HCT116 (cell line): ENCODE measurements at regions not wholly inside any gene's neighbourhood (a gene's known extent, or its start where the extent isn't known, plus 50 kb on each side); places are given as distances from the start of the nearest gene placed in this dataset.

Experiments used
- ATAC-seq: fragments of 200-7000 bp; cut with Tn5 transposase; 2 replicates; pipeline ENCODE4 v1.9.1; 2020; ENCODE audit warnings: mild to moderate bottlenecking, moderate library complexity
- BruUV-seq: library from RNA; stranded (reverse); fragments of 400-500 nt; replicated peaks from 2 replicates; lab custom pipeline; 2021; lab: Mats Ljungman, UMichigan
- CTCF ChIA-PET: fragments of 300-600 bp; sonication (Branson Sonifier 250); formaldehyde crosslinking; loops from one replicate; lab custom pipeline; 2021; ENCODE audit warnings: antibody characterized with exemption; lab: Charles Lee
- POLR2A ChIA-PET: fragments of 300-600, 350-600 bp; sonication (Branson Sonifier 250); formaldehyde crosslinking; loops from one replicate; lab custom pipeline; 2021; ENCODE audit warnings: antibody characterized with exemption; lab: Charles Lee
- RAD21 ChIA-PET, 2 experiments: fragments of 300-600 bp; sonication (Branson Sonifier 250); formaldehyde crosslinking; loops; one replicate each; lab custom pipeline; 2023; ENCODE audit warnings: low total read pairs in 2 of 2; ENCODE audit not compliant: uncharacterized antibody in 2 of 2, unreplicated experiment in 2 of 2, low non-redundant PET in 1 of 2; lab: Charles Lee
- DNase-seq: peaks from one replicate; pipeline ENCODE4 v3.0.0-alpha.2; 2010; ENCODE audit warnings: low read depth, low spot score
- H2AFZ ChIP-seq: fragments of 200-600 bp; shearing (Covaris generic), sonication (generic); 2 replicates; pipeline ENCODE4 v1.6.1; 2017; ENCODE audit warnings: low read depth, mixed run types, mixed read lengths, antibody characterized with exemption, low read length; ENCODE audit not compliant: poor library complexity, severe bottlenecking
- H3K27ac ChIP-seq: 2 replicates; pipeline ENCODE4 v1.5.1; 2012; ENCODE audit warnings: low read depth, low read length
- H3K27me3 ChIP-seq: fragments of 200-600 bp; sonication (generic); 2 replicates; pipeline ENCODE4 v1.6.1; 2016; ENCODE audit warnings: mixed run types, low read length, mixed read lengths; ENCODE audit not compliant: insufficient read depth
- H3K36me3 ChIP-seq, 2 experiments: fragments of 200-500 bp in 1 of 2; fragments of 200-600 bp in 1 of 2; sonication (Bioruptor generic) in 1 of 2; sonication (generic) in 1 of 2; 2 replicates each; pipeline versions ENCODE4 v1.5.1 to v1.6.1; 2014 to 2016; ENCODE audit warnings: low read length in 2 of 2, inconsistent platforms in 1 of 2, mixed read lengths in 1 of 2, mixed run types in 1 of 2; ENCODE audit not compliant: insufficient read depth in 2 of 2, control insufficient read depth in 1 of 2
- H3K4me1 ChIP-seq, 2 experiments: fragments of 200-600 bp in 1 of 2; sonication (generic) in 1 of 2; 2 replicates each; pipeline versions ENCODE4 v1.5.1 to v1.6.1; 2012 to 2017; ENCODE audit warnings: low read length in 2 of 2, inconsistent platforms in 1 of 2, mild to moderate bottlenecking in 1 of 2, mixed read lengths in 1 of 2, mixed run types in 1 of 2, moderate library complexity in 1 of 2; ENCODE audit not compliant: insufficient read depth in 2 of 2, control insufficient read depth in 1 of 2
- H3K4me2 ChIP-seq: fragments of 200-600 bp; sonication (generic); 2 replicates; pipeline ENCODE4 v1.6.1; 2017; ENCODE audit warnings: mixed run types, low read length, mixed read lengths
- H3K4me3 ChIP-seq, 2 experiments: fragments of 200-600 bp in 1 of 2; sonication (generic) in 1 of 2; replicated peaks in 1 of 2; 2 replicates each; pipeline ENCODE4 v1.5.1; 2011 to 2016; ENCODE audit warnings: low read length in 2 of 2, control low read depth in 1 of 2, low read depth in 1 of 2, mild to moderate bottlenecking in 1 of 2, mixed read lengths in 1 of 2, mixed run types in 1 of 2
- H3K79me2 ChIP-seq: fragments of 200-600 bp; sonication (generic); 2 replicates; pipeline ENCODE4 v1.6.1; 2017; ENCODE audit warnings: mild to moderate bottlenecking, mixed run types, low read length, moderate library complexity, mixed read lengths; ENCODE audit not compliant: insufficient read depth
- H3K9ac ChIP-seq: fragments of 200-600 bp; sonication (generic); 2 replicates; pipeline ENCODE4 v1.6.1; 2016; ENCODE audit warnings: low read length, mixed read lengths
- H3K9me2 ChIP-seq: fragments of 200-600 bp; sonication (generic), shearing (Covaris generic); 2 replicates; pipeline ENCODE4 v1.6.1; 2017; ENCODE audit warnings: mixed run types, mild to moderate bottlenecking, moderate library complexity; ENCODE audit not compliant: insufficient read depth
- H3K9me3 ChIP-seq, 2 experiments: fragments of 200-500 bp in 1 of 2; fragments of 200-600 bp in 1 of 2; sonication (Bioruptor generic) in 1 of 2; sonication (generic) in 1 of 2; 2 replicates each; pipeline ENCODE4 v1.6.1; 2014 to 2017; ENCODE audit warnings: low read length in 2 of 2, mixed read lengths in 2 of 2, inconsistent platforms in 1 of 2, low read depth in 1 of 2, mild to moderate bottlenecking in 1 of 2, mixed run types in 1 of 2, moderate library complexity in 1 of 2; ENCODE audit not compliant: control insufficient read depth in 1 of 2, insufficient read depth in 1 of 2
- H4K20me1 ChIP-seq: fragments of 200-600 bp; sonication (generic), shearing (Covaris generic); 2 replicates; pipeline ENCODE4 v1.6.1; 2017; ENCODE audit warnings: mixed run types, mild to moderate bottlenecking, moderate library complexity; ENCODE audit not compliant: insufficient read depth
- CBX3 ChIP-seq: IDR thresholded peaks from 2 replicates; pipeline ENCODE4 v1.6.1; 2012; ENCODE audit warnings: low read depth
- CEBPB ChIP-seq: IDR thresholded peaks from 2 replicates; pipeline ENCODE4 v1.6.1; 2012; ENCODE audit warnings: low read depth
- ELF1 ChIP-seq: IDR thresholded peaks from 2 replicates; pipeline ENCODE4 v1.6.1; 2012; ENCODE audit warnings: low read depth, borderline replicate concordance
- EZH2 ChIP-seq: fragments of 200-600 bp; sonication (generic); IDR thresholded peaks from 2 replicates; pipeline ENCODE4 v1.6.1; 2017; ENCODE audit warnings: antibody characterized with exemption, mixed run types
- EZH2phosphoT487 ChIP-seq: fragments of 200-600 bp; IDR thresholded peaks from 2 replicates; pipeline ENCODE4 v1.6.1; 2018; ENCODE audit warnings: antibody characterized with exemption, borderline replicate concordance
- FOSL1 ChIP-seq: IDR thresholded peaks from 2 replicates; pipeline ENCODE4 v1.6.1; 2012; ENCODE audit warnings: low read depth
- MAX ChIP-seq: IDR thresholded peaks from 2 replicates; pipeline ENCODE4 v1.6.1; 2012
- POLR2A ChIP-seq: IDR thresholded peaks from 2 replicates; pipeline ENCODE4 v1.7.0; 2011; ENCODE audit warnings: borderline replicate concordance; ENCODE audit not compliant: insufficient read depth, insufficient read length; ENCODE audit errors: extremely low read depth
- POLR2AphosphoS5 ChIP-seq: IDR thresholded peaks from 2 replicates; pipeline ENCODE4 v1.6.1; 2011; ENCODE audit warnings: mild to moderate bottlenecking, low read depth, low read length, moderate library complexity
- SP1 ChIP-seq: IDR thresholded peaks from 2 replicates; pipeline ENCODE4 v1.6.1; 2012; ENCODE audit warnings: low read depth
- TCF7L2 ChIP-seq: IDR thresholded peaks from 2 replicates; pipeline ENCODE4 v1.7.0; 2011; ENCODE audit warnings: borderline replicate concordance, inconsistent platforms; ENCODE audit not compliant: insufficient read depth, insufficient read length; ENCODE audit errors: extremely low read depth
- YY1 ChIP-seq: IDR thresholded peaks from 2 replicates; pipeline ENCODE4 v1.6.1; 2011; ENCODE audit warnings: low read length, low read depth, moderate library complexity, mild to moderate bottlenecking; ENCODE audit not compliant: insufficient replicate concordance; ENCODE audit errors: extremely low read depth
- ZFX ChIP-seq: fragments of 450-650 bp; IDR thresholded peaks from 2 replicates; pipeline ENCODE4 v1.6.1; 2017
- ZNF274 ChIP-seq: fragments of 200-500 bp; sonication (Bioruptor generic); IDR thresholded peaks from 2 replicates; pipeline ENCODE4 v1.6.1; 2014; ENCODE audit warnings: mild to moderate bottlenecking, low read depth, low read length, inconsistent platforms
- intact Hi-C: fragments of 100-400 bp; cut with micrococcal nuclease; formaldehyde crosslinking; loops from 2 replicates; pipeline ENCODE4 v1.10.0; 2022
- TF ChIP-seq, protein P1 (sequence below): IDR thresholded peaks from 2 replicates; pipeline ENCODE4 v1.6.1; 2012
- TF ChIP-seq, protein P2 (sequence below), 3 experiments: fragments of 200-600 bp in 1 of 3; sonication (generic) in 1 of 3; IDR thresholded peaks in 2 of 3; conservative IDR thresholded peaks in 1 of 3; 2 replicates each; pipeline ENCODE4 v1.5.1; 2012 to 2017; ENCODE audit warnings: low read depth in 2 of 3, low read length in 2 of 3, antibody characterized with exemption in 1 of 3, borderline replicate concordance in 1 of 3, control low read depth in 1 of 3, mild to moderate bottlenecking in 1 of 3, mixed read lengths in 1 of 3, mixed run types in 1 of 3, moderate library complexity in 1 of 3; ENCODE audit not compliant: insufficient read depth in 1 of 3

DNA sequence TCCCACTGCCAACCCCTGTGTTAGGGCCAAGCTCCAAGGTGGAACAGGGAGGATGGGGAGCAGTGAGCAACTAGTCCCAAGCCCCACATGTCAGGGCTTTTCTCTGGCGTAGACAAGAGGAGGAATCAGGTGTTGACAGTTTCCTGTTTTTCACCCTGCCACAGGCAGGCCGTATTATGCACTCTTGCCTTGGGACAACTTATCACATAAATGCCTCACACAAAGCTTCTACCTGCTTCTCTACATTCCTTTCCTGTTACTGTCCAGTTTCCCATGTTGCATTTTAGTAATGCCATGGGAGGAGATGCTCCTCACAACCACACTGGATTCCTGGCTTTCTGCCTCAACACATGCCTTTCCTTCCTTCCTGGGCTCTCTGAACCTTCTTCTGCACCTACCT is 381.2 kb upstream of the ATP11B start:
- CTCF ChIA-PET, result no interaction called here
- DNase-seq, result no peak
- ATAC-seq, result no peak; the same call in 1 of the 2 replicates
- Histone ChIP-seq H3K4me1 (peaks cover 0 to 5% of the 10 kb centered on the region in 2 experiments; a peak in 1 of 4 replicates), H3K27ac (no peak overlapping the region), H3K4me2 (no peak overlapping the region), H2AFZ (no peak overlapping the region), H3K4me3 (no peak overlapping the region), H3K9ac (no peak overlapping the region), H3K36me3 (no peaks in the 10 kb centered on the region), H3K9me3 (no peaks in the 10 kb centered on the region), H3K27me3 (no peaks in the 10 kb centered on the region), H3K9me2 (no peaks in the 10 kb centered on the region), H4K20me1 (no peaks in the 10 kb centered on the region), H3K79me2 (no peaks in the 10 kb centered on the region)
- no TSS peak for BruUV-seq
- no peak for TF ChIP-seq POLR2AphosphoS5
- no peak for TF ChIP-seq TCF7L2
- TF ChIP-seq EZH2phosphoT487, result no peak
- TF ChIP-seq FOSL1, result no peak
- TF ChIP-seq POLR2A, result no peak
- no peak for TF ChIP-seq ZFX
- TF ChIP-seq CBX3, result no peak
- intact Hi-C loops, result no loop called here
- POLR2A ChIA-PET, result no interaction called here
- RAD21 ChIA-PET, result no interaction called here

DNA sequence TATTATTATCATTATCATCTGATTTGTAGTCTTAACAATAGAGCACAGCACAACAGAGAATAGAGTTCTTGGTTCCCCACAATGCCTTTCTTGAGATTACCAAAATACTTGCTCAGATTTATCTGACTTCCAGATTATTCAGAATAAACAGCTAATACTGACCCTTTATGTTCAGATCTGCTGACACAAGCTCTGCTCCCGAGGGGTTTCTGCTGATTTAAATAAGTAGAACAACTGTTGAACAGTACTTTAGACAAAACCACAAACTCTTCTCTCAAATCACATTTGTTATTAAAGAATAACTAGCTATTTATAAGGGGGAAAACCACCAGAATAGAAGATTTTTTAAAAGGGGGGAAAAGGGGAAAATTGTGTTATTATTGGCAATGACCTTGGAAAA is 380.2 kb upstream of the ATP11B start:
- H3K4me3 ChIP-seq, result no peak overlapping the region
- no TSS peak for BruUV-seq
- intact Hi-C loops, result no loop called here
- no peaks in the 10 kb centered on the region for H3K36me3 ChIP-seq
- H3K79me2 ChIP-seq, result no peaks in the 10 kb centered on the region
- no peaks in the 10 kb centered on the region for H3K27me3 ChIP-seq
- H3K9me3 ChIP-seq, result no peaks in the 10 kb centered on the region
- H3K4me1 ChIP-seq, result peaks cover 0 to 5% of the 10 kb centered on the region in 2 experiments; a peak in 1 of 4 replicates
- no peak overlapping the region for H3K4me2 ChIP-seq
- H3K27ac ChIP-seq, result no peak overlapping the region
- ChIA-PET POLR2A (no interaction called here), RAD21 (no interaction called here), CTCF (no interaction called here)
- DNase-seq (no peak), ATAC-seq (no peak)
- H2AFZ ChIP-seq, result no peak overlapping the region
- no peak overlapping the region for H3K9ac ChIP-seq
- H4K20me1 ChIP-seq, result no peaks in the 10 kb centered on the region
- no peaks in the 10 kb centered on the region; the same call in 1 of the 2 replicates for H3K9me2 ChIP-seq
- TF ChIP-seq YY1, result no peak
- TF ChIP-seq CBX3, result no peak
- no peak for TF ChIP-seq ELF1
- TF ChIP-seq ZNF274, result no peak
- TF ChIP-seq, protein P1, sequence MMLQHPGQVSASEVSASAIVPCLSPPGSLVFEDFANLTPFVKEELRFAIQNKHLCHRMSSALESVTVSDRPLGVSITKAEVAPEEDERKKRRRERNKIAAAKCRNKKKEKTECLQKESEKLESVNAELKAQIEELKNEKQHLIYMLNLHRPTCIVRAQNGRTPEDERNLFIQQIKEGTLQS, result no peak
- TF ChIP-seq TCF7L2, result no peak
- no peak for TF ChIP-seq CEBPB
- no peak for TF ChIP-seq SP1
- TF ChIP-seq EZH2, result no peak
- TF ChIP-seq, protein P2, sequence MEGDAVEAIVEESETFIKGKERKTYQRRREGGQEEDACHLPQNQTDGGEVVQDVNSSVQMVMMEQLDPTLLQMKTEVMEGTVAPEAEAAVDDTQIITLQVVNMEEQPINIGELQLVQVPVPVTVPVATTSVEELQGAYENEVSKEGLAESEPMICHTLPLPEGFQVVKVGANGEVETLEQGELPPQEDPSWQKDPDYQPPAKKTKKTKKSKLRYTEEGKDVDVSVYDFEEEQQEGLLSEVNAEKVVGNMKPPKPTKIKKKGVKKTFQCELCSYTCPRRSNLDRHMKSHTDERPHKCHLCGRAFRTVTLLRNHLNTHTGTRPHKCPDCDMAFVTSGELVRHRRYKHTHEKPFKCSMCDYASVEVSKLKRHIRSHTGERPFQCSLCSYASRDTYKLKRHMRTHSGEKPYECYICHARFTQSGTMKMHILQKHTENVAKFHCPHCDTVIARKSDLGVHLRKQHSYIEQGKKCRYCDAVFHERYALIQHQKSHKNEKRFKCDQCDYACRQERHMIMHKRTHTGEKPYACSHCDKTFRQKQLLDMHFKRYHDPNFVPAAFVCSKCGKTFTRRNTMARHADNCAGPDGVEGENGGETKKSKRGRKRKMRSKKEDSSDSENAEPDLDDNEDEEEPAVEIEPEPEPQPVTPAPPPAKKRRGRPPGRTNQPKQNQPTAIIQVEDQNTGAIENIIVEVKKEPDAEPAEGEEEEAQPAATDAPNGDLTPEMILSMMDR (IDR thresholded peaks at IDR 0.05 in 2 of 3, conservative IDR thresholded peaks at IDR 0.05 in 1 of 3; ENCODE audit: borderline replicate concordance in 1 of 3, insufficient read depth in 1 of 3, low read depth in 2 of 3, low read length in 2 of 3), result no peak
- no peak for TF ChIP-seq MAX
- no peak for TF ChIP-seq POLR2AphosphoS5
- no peak for TF ChIP-seq POLR2A
